ENCODE measurements at regions not wholly inside any gene's neighbourhood (a gene's known extent, or its start where the extent isn't known, plus 50 kb on each side); places are given as distances from the start of the nearest gene placed in this dataset.
A peak's percentile ranks its signal among the peaks of the same experiment; 100 is the strongest.

- TF ChIP-seq, protein P1, sequence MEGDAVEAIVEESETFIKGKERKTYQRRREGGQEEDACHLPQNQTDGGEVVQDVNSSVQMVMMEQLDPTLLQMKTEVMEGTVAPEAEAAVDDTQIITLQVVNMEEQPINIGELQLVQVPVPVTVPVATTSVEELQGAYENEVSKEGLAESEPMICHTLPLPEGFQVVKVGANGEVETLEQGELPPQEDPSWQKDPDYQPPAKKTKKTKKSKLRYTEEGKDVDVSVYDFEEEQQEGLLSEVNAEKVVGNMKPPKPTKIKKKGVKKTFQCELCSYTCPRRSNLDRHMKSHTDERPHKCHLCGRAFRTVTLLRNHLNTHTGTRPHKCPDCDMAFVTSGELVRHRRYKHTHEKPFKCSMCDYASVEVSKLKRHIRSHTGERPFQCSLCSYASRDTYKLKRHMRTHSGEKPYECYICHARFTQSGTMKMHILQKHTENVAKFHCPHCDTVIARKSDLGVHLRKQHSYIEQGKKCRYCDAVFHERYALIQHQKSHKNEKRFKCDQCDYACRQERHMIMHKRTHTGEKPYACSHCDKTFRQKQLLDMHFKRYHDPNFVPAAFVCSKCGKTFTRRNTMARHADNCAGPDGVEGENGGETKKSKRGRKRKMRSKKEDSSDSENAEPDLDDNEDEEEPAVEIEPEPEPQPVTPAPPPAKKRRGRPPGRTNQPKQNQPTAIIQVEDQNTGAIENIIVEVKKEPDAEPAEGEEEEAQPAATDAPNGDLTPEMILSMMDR (IDR thresholded peaks at IDR 0.05), result no peak
Observed at GRCh38 chr2:160976797-160977196, 183.4 kb upstream of the TANK start.

DNA sequence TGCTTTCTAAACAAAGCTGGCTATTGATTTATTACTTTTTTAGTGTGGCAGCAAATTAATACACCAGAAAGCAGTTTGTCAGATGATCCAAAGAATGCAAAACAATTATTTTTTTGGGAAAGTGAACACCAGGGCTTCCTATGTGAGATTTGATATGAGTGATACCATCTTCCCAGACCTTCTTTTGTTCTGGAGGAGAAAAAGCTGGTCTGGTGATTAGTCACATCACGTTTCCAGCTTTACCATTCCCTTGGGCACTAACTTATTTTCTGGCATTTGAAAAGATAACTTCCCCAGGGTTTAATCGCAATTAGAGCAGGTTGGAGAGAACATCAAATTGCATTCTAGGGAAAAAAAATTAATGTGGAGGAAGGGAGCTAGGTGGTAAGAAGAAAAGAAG is 182.9 kb upstream of the TANK start:
- TF ChIP-seq, protein P1 (IDR thresholded peaks at IDR 0.05), result no peak

DNA sequence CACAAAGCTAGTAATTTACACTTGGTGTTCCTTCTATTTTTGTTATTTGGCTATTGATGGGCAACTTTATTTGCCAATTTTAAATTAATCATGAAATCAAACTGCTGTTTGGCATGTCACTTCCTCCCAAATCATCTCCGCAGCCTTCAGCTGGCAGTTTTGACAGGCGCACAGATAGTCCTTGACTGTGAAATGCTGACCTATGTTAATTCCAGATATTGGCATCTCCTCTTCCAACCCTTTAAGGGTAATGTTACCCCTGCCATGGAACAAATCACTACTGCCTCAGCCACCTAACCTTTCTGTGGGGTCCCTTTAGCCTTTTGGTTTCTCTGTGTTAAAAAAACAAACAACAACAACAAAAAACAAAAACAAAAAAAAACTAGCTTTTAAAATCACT is 182.4 kb upstream of the TANK start:
- TF ChIP-seq, protein P1 (IDR thresholded peaks at IDR 0.05), result no peak

- TF ChIP-seq, protein P1 (IDR thresholded peaks at IDR 0.05), result no peak
Observed at GRCh38 chr2:160984426-160985077, 175.7 kb upstream of the TANK start.

GRCh38 chr2:160989778-160990177 is 170.4 kb upstream of the TANK start:
- TF ChIP-seq, protein P1 (IDR thresholded peaks at IDR 0.05), result no peak

DNA sequence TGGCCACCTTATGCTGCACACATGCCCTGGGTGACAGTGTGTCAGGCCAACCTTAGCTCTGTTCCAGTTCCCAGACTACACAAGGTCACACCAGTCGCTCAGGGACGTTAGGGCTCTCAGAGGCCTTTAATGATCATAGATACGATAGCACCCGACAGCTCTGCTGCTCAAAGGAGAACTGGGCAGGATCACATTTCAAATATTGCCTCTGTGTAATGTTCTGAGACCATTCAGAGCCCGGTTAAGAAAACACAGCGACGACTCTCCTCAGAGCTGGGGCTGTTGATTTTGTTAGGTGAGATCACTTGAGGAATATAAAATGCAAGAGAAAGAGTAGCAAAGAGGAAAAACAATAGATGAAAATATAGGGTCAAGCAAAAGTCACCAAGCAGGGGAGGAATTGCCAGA is 166.6 kb upstream of the TANK start:
- TF ChIP-seq, protein P1 (IDR thresholded peaks at IDR 0.05), result no peak

GRCh38 chr2:160994141-160995002 is 165.9 kb upstream of the TANK start:
- TF ChIP-seq, protein P1 (IDR thresholded peaks at IDR 0.05), result peak; percentile 76

Data from LNCAP (cell line).